M059J (cell line): ENCODE measurements at regions not wholly inside any gene's neighbourhood (a gene's known extent, or its start where the extent isn't known, plus 50 kb on each side); places are given as distances from the start of the nearest gene placed in this dataset.

Source experiments
- DNase-seq: peaks from one replicate; pipeline ENCODE4 v3.0.0-alpha.2; 2012; ENCODE audit warnings: low read depth

DNA sequence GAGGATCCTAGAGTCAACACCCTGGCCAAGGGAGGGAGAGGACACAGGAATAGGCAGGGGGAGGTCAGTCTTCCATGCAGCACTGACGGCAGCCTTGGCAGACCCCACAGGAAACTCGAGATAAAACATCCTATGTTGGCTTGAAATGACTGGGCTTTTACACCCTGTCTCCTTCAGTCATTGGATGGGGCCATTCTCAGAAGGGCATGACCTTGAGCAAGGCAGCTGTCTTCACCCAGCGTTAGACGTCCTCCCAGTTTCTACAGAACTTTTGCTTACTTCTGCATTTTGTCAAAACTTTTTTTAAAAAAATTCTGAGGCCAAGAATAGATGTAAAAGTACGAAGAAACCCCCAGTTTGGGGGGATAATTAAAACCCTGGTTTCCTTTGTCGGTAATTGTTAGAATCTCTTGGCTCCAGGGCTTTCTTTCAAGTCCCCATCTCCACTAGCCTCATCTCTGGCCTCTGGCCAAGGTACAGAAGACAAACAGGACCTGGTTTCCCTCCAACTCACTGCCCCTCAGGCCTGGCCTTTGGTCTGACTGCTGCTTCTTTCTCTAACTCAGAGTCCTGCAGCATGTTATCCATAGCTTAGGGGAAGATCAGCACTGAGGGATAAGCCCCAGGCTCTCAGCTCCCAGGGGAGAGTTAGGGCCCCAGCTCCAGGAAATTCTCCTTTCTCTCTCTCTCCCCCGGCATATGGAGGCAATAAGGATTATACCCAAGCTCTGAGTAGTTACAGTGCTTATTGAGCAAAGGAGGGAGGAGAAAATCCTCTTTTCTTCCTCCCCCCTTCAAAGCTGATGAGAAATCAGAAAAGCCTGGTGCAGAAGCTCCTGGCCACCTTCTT, 51.6 kb upstream of the KCND3 start:
- DNase-seq, result no peak

DNA sequence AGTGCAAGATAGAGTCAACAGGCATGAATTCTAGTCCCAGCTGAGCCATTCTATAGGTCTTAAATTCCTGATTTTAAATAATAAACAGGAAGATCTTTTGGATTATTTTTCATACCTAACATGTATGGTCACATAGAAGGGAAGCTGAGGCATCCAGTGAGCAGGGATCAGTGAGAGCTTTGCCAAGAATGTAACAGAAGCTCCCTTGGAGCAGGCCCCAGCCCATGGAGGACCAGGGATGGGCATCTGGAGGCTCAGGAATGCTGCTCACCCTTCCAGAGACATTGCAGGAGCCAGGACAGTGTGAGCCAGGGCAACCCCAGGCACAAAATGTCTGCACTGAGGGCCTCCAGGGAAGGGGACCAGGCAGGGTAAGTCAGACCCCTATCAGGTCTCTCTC, 54.4 kb upstream of the KCND3 start:
- DNase-seq, result no peak

DNA sequence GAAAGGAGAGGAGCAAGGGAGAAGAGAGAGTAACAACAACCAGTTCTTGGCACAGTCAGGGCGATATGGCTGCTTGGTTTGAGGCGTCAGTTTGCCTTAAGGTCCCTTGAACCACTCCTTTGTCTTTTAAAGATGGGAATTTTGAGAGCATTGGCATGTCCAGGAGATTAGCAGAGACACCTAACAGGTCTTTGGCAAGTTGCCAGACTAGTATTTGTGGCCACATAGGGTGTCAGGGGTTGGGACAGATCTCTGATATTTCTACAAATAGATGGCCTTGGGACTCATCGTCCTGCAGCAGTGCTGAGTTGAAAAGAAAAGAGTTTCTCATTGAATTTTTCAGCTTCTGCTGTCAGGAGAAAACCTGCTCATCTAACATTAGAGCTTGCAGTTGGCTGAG, 55.3 kb upstream of the KCND3 start:
- no peak for DNase-seq

DNA sequence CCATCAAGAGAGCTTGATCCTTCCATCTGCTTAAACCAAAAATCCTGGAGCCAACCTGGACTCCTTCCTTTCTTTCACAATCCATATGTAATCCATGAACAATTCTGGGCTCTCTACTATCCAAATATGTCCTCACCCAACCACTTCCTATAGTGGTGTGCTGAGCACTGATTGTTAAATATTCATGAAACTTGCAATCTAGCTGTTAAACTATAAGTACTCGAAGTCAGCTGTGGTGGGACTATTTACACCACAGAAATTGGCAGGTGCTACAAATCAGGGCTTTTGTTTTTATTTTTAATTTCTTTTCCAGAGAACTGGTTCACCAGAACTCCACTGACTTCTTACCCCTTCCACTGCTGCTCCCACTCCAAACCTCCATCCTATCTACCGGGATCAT, 57.2 kb upstream of the KCND3 start:
- no peak for DNase-seq

DNA sequence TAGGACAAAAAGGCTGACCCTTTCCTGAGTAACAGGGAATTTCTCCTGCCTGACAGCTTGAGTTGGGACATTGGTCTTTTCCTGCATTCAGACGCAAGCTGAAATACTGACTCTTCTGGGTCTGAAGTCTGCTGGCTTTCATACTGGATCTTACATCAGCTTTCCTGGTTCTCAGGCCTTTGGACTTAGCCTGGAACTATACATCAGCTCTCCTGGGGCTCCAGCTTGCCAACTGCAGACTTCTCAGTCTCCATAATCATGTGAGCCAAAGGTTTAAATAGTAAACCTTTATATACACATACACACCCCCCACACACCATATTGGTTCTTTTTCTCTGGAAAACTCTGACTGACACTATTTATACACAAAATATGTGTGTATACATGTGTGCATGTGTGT, 59.0 kb upstream of the KCND3 start:
- no peak for DNase-seq

DNA sequence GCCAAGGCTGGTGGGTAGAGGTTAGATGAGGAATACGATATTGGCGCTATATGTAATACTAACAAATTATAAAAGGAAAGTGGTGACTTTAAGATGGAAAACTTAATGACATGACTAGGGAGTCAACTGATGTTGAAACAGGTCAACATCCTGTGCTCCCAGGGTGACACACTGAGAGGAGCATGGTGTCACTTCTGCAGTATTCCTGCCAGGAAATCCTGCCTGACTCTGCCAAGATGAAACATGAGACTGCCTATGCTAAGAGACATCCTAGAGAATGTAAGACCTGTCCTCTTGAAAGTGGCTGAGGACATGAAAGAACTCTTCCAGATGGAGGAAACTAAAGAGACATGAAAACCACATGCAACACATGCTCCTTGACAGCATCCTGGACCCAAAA, 65.0 kb upstream of the KCND3 start:
- DNase-seq, result no peak

DNA sequence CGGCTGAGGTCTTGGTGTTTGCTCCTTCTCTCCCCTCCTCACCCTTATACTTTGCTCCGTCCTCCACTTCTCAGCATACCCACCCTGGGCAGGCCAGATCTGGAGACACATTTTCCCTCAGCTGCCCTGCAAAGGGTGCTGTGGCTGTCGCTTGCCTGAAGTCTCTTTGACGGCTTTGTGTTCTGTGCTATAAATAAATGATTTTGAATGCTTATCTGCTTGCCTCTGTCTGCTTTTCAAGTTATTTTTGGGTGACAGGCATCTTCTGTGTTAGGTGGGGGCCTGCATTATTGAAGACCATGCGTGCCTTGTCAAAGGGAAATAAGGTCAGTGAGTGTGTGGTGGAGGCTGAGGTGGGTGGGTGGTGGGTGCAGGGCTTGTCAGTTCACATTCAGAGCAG, 66.9 kb upstream of the KCND3 start:
- no peak for DNase-seq

DNA sequence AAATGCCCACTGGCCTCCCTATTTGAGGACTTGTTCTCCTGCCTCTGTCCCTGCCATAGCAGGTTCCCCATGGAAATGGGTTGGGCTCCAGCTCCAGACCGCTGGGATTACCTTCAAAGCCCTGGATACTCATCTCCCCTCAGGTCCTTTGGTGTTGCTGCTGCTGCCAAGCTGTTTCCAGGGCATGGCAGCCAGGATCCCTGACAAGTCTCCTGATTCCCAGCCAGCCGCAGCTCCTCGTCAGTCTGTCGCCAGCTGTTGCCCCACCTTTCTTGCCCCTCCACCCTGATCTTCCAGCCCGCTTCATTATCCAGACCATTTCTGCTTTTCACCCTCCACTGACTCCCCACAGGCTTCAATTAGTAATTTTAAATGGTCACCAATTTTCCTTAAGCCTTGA, 68.3 kb upstream of the KCND3 start:
- no peak for DNase-seq

DNA sequence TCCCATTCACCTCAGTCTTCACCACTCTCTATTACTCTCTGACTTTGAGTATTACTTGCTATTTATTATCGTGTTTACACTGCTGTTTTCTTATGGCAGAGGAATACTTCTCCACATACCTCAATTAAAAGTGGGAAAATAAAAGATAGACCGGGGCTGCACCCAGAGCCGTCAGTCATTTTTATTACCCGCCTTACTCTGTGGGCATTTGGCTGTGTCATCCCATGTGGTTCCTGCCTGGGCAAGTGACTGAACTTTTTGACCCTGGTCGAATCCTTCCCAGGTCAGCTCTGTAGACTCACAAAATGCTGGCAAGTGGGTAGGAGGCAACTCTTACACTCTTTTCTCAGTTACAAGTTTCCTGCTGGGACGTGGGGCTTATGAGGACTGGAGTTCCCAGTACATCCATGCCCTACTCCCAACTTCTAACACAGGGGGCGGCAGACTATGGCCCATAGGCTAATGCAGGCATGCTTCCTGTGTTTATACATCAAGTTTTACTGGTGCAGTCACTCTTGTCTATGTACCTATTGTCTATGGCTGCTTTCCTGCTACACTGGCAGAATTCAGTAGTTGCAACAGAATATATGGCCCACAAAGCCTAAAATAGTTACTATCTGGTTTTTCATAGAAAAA, 69.5 kb upstream of the KCND3 start:
- no peak for DNase-seq

DNA sequence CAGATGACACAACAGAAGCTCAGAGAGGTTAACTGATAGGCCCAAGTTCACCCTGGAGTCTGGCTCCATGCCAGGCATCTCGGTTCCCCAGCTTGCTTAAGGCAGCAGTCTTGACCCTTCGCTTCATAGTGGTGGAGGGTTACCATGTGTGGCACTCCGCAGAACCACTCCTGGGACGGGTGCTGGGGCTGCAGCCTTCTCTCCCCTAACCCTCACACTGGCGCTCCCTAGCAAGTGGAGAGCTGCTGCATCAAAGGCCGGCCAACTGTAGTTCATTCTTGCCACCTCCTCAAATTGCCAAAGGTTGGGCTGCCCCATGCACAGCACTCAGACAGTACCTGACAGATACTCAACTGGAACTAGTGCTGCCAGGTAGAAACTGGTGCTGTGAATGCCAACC, 70.2 kb upstream of the KCND3 start:
- no peak for DNase-seq

DNA sequence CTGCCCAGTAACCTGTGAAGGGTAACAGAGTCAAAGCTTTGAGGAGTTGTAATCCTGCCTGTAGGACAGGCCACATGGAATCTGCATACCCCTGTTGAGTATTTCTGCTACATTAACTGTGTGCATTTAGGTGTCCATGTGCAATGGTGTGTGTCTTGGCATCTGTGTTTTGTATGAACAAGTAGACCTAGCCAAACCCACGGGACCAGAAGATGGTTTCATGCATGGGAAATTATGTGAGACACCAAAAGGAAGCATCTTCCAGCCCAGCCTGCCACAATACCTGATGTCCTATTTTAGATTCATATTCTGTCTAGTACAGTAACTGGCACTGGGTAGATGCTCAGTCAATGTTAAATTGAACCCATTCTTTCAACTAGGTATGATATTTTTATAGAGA, 70.8 kb upstream of the KCND3 start:
- DNase-seq, result no peak

DNA sequence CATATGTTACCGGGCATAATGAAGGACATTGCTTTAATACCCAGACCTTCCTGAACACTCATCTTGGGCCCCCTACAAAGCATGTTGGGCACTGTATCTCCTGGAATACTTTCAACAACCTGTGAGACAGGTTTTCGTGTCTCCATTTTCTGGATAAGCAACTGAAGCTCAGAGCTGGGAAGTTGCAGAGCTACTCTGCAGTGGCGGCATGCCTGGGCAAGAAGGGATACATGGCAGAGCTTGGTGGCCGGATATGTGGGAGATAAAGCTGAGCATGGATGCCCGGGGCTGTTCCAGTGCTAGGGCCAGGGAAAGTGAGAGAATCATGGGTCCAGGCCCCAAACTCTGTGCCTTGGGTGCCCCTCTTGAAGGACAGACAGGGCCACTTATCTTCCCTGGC, 71.6 kb upstream of the KCND3 start:
- no peak for DNase-seq

DNA sequence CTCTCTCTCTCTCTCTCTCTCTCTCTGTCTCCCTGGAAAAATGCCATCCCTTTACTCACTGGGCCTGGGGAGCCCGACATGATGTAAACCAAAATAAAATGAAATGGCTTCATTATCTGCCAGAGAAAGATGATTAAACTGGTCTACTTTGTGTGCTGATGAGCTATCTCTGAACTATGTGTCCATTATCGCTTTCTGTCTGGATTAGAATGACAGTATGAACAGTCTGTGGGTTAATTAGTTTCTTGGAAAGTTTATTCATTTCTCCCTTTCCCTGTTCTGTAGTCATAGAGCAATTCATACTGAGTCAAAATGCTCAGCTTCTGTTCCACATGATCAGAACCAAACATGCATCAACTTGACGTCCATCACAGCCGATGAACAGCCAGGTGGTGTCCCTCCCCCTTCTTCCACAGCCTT, 72.4 kb upstream of the KCND3 start:
- DNase-seq, result no peak

DNA sequence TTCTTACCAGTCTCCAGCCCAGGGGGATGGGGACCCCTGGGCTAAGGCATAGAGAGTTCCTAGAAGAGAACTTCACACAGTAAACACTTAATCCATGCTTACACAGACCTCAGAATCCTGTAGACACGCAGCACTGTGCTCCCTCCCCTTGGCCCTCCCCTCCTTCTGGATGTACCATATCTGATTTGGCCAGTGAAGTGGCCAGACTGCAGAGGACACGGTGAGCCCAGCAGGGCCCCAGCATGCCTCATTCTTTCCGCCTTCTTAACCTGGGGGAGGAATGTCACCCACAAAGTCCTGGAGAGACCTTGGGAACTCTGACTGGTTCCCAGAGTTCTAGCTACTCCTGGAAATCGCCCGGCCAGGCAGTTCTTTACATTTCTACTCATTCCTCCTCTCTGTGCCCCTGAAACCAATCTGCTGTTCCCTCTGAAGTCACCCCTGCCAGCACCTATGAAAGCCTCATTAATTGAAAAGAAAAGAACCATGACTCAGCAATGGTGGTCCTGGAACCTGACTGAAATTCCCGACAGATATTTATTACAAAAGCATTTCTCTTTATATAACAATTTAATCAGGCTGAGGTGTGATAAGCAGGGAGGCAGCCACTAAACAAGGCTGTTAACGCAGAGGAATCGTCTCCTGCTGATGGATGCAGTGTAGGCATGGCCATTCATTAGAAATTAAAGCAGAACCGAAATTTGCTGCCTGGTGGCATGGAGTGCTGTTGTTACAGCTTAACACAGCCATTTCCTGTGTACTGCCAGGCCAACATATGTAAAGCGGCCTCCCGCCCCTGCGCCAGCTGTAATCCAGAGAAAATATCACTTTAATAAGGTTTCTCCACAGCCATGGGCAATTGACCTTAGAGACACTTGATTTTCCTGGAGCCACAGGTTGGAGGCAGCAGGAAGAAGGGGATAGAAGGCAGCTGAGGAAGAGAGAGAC, 74.6 kb upstream of the KCND3 start:
- no peak for DNase-seq

DNA sequence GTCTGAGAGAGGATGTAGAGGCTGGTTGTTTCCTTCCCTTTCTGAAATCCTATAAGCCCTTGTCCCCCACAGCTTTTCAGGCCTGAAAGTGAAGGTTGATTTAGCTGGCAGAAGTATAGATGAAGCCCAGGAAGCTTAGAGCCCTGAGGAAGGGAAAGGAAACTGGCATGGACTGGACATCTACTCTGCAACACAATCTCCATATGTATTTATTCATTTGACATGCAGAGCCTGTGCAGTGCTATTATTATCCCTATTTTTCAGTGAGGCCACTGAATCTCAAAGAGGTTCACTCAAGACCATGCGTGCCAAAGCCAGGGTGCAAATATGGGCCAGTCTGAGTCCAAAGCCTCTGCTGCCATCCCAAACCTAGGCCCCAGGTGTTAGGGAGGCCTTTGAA, 78.5 kb upstream of the KCND3 start:
- DNase-seq, result no peak

DNA sequence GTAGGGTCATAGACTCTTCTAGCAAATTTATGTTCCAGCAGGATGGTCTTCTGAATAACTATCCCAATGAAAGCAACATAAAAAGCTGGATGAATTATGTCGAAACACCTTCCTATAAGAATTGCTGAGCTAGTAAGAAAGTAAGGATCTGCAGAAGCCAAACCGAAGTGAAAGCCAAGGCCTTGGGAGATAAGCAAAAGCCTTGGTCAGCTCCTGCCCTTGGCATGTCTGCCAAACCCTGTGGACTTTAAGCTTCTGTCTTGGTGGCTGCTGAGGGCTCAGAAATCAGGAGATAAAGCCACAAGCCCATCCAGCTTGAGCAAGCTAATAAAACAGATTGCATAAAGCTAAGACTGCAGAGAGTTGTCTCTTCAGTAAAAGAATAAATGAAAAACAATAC, 81.2 kb upstream of the KCND3 start:
- DNase-seq, result no peak

DNA sequence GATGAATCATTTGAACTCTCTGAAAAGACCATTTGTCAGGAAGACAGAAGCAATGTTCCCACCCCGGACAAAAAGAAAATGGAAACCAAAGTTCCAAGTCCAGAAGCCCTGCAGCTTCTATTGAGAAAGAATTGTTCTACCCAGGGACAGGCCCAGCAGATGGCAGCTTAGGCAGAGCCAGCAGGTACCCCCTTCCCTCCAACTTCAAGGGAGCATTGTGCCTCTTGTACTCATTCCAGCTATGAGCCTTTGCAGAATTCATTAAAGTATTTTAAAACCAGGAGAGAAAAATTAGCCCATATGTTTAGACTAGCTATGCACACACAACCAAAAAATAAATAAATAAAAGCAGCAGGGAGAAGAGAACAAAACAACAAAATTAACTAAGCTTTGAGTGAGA, 85.2 kb upstream of the KCND3 start:
- DNase-seq, result no peak

DNA sequence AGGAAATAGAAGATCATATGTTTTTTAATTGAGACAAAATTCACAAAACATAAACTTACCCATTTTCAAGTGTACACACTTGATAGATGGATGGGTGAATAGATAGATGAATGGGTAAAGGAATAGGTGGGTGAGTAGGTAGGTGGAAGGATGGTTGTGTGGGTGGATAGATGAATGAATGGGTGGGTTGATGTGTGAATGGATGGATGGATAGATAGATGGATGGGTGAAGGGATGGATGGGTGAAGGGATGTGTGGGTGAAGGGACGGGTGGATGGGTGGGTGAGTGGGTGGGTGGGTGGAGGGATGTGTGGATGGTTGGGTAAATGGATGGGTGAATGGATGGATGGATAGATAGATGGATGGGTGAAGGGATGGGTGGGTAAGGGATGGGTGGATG, 86.1 kb upstream of the KCND3 start:
- no peak for DNase-seq

DNA sequence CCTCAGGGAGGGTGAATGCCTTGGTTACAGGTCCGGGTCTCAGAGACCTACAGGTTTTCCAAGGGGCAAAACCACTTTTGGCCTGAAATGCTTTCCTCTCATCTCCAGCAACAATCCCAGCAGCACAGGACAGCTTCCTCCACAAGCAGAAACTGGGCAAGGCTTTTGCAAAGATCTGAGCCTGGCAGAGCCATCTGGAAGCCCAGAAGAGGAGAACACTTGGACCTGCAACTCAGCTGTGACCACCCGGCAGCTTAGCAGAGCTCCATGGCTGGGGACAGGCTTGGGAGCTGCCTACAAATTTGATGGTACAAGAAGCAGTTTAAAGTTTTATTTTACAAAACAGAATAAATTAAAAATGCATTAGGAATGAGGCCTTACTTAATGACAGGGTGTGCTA, 90.0 kb upstream of the KCND3 start:
- no peak for DNase-seq

DNA sequence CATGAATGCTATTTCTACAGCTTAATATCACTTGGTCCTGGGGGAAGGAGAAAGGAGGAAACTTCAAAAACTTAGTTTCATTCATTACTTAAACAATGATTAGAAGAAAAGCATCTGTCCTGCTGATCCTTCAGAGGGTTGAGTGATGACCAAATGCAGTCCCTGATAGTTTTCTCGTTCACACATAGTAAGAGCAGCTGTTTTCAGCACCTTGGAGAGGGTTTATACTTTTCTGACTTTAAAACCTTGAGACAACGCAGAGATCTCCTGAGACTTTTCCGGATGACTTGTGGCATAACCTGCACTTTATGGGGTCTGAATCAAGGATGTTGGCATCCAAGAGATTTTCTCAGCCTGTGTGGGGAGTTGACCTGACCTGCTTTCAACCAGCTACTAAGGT, 94.0 kb upstream of the KCND3 start:
- DNase-seq, result peak; percentile 14

DNA sequence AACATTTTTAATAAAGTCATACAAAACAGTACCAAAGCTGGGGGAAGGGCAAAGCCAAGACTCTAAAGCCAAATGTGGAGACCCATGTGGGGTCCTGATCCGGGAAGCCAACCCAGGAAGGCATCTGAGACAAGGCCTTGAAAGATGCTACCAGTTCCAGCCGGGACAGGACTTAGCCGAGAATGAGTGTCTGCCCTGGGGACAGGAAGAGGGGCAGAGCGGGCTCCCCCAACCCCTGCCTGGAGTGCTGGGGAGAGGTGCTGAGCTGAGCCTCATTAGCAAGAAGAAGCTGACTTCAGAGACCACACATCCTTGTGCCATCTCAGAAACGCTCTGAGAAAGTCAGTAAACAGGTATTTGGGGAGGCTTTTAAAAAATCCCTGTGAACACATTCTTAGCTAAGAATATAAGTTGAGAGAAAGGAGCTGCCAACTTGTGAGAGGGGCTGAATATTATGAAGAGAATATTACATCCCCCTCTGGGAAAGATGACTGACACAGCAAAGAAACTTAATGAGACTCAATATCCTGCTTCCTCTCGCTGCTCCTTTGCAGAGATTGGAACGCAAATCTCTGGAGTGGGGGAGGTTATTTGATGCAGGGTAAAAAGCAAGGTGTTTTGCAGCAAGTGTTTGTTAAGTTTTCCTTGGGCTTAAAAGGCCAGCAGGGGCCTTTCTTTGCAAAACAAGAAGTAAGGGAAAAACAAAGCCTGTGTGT, 103.3 kb upstream of the KCND3 start:
- no peak for DNase-seq

DNA sequence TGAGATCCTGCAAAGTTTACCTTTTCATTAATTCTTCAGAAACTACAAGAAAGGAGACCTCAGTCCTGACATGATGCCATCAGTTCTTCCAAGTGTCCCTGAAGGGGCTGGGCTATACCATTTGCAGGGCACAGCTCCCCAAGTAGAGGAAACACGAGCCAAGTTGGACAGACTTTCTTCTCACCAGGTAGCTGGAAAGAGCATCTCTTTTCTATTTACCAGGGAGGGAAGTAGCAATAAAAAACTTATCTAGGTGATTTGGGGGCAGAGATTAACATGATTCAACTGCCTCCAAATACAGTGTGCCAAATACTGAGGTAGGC, 103.9 kb upstream of the KCND3 start:
- no peak for DNase-seq
